OCI-LY1 (cell line): ENCODE measurements at regions not wholly inside any gene's neighbourhood (a gene's known extent, or its start where the extent isn't known, plus 50 kb on each side); places are given as distances from the start of the nearest gene placed in this dataset.

ENCODE experiments used
- EZH2 ChIP-seq: fragments of 200-600 bp; sonication (generic), shearing (Covaris generic); IDR thresholded peaks from 2 replicates; pipeline ENCODE4 v1.8.0; 2017; ENCODE audit warnings: borderline replicate concordance, mixed run types, mild to moderate bottlenecking, antibody characterized with exemption, low read length, moderate library complexity, mixed read lengths
- TF ChIP-seq, protein P1 (sequence below): fragments of 200-600 bp; sonication (generic), shearing (Covaris generic); IDR thresholded peaks from 2 replicates; pipeline ENCODE4 v1.5.1; 2017; ENCODE audit warnings: mild to moderate bottlenecking, antibody characterized with exemption, low read length, moderate library complexity, mixed read lengths

DNA sequence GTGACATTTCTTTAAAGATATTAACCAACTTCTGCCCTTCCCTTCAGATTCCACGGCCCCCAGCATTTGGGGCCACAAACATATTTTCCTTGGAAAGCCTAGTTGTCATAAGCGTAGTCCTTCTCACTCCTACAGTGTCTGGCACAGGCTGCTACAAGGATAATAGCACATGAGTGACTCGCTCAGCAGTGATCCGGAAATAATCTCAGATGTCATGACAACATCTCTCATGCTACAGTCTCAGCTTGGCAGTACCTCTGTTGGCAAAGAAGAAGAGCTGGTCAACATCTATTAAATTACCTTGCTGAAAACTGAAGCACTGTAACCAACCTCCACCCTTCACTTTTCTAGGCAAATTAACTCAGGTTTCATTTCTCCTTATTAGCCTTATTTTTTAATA is 351.7 kb downstream of the RAD51AP2 start:
- TF ChIP-seq, protein P1, sequence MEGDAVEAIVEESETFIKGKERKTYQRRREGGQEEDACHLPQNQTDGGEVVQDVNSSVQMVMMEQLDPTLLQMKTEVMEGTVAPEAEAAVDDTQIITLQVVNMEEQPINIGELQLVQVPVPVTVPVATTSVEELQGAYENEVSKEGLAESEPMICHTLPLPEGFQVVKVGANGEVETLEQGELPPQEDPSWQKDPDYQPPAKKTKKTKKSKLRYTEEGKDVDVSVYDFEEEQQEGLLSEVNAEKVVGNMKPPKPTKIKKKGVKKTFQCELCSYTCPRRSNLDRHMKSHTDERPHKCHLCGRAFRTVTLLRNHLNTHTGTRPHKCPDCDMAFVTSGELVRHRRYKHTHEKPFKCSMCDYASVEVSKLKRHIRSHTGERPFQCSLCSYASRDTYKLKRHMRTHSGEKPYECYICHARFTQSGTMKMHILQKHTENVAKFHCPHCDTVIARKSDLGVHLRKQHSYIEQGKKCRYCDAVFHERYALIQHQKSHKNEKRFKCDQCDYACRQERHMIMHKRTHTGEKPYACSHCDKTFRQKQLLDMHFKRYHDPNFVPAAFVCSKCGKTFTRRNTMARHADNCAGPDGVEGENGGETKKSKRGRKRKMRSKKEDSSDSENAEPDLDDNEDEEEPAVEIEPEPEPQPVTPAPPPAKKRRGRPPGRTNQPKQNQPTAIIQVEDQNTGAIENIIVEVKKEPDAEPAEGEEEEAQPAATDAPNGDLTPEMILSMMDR = no peak
- TF ChIP-seq EZH2 = no peak
